Panc1 (cell line): ENCODE measurements at regions not wholly inside any gene's neighbourhood (a gene's known extent, or its start where the extent isn't known, plus 50 kb on each side); places are given as distances from the start of the nearest gene placed in this dataset.

Source experiments
- ATAC-seq: fragments of 200-7000 bp; cut with Tn5 transposase; 2 replicates; pipeline ENCODE4 v1.9.1; 2020; ENCODE audit warnings: mild to moderate bottlenecking, moderate library complexity
- BruUV-seq: library from RNA; stranded (reverse); fragments of 400-500 nt; replicated peaks from 2 replicates; lab custom pipeline; 2021; lab: Mats Ljungman, UMichigan
- CTCF ChIA-PET: fragments of 300-600 bp; sonication (Branson Sonifier 250); formaldehyde crosslinking; loops from one replicate; lab custom pipeline; 2022; ENCODE audit warnings: antibody characterized with exemption; lab: Charles Lee
- POLR2A ChIA-PET: fragments of 300-600 bp; sonication (Branson Sonifier 250); formaldehyde crosslinking; loops from one replicate; lab custom pipeline; 2022; ENCODE audit warnings: antibody characterized with exemption; lab: Charles Lee
- DNase-seq: peaks from one replicate; pipeline ENCODE4 v3.0.0-alpha.2; 2010; ENCODE audit warnings: low read depth, low spot score
- H3K27ac ChIP-seq: 2 replicates; pipeline ENCODE4 v1.5.1; 2011; ENCODE audit warnings: mild to moderate bottlenecking, low read length, inconsistent platforms
- H3K27me3 ChIP-seq: fragments of 200-500 bp; sonication (Bioruptor generic); 2 replicates; pipeline ENCODE4 v1.6.0; 2014; ENCODE audit warnings: low read length, inconsistent platforms; ENCODE audit not compliant: control insufficient read depth, insufficient read depth
- H3K36me3 ChIP-seq: fragments of 200-500 bp; sonication (Bioruptor generic); 2 replicates; pipeline ENCODE4 v1.5.1; 2014; ENCODE audit warnings: inconsistent platforms, mild to moderate bottlenecking, low read length, moderate library complexity; ENCODE audit not compliant: control insufficient read depth, insufficient read depth
- H3K4me1 ChIP-seq: 2 replicates; pipeline ENCODE4 v1.5.1; 2011; ENCODE audit warnings: inconsistent platforms, mild to moderate bottlenecking, low read length, moderate library complexity; ENCODE audit not compliant: control insufficient read depth, insufficient read depth
- H3K4me3 ChIP-seq, 2 experiments: 2 replicates each; pipeline ENCODE4 v1.5.1; 2011 to 2012; ENCODE audit warnings: low read depth in 2 of 2, low read length in 2 of 2, mild to moderate bottlenecking in 2 of 2, inconsistent platforms in 1 of 2, moderate library complexity in 1 of 2
- H3K9me3 ChIP-seq: fragments of 200-500 bp; sonication (Bioruptor generic); 2 replicates; pipeline ENCODE4 v1.5.1; 2014; ENCODE audit warnings: low read depth, mild to moderate bottlenecking, inconsistent platforms, low read length, moderate library complexity; ENCODE audit not compliant: control insufficient read depth, insufficient read depth
- CTCF ChIP-seq: fragments of 450-650 bp; IDR thresholded peaks from 2 replicates; pipeline ENCODE4 v1.5.1; 2017; ENCODE audit warnings: mild to moderate bottlenecking
- POLR2AphosphoS5 ChIP-seq: IDR thresholded peaks from 2 replicates; pipeline ENCODE4 v1.6.1; 2012; ENCODE audit warnings: mild to moderate bottlenecking, low read depth, low read length, moderate library complexity
- REST ChIP-seq, 2 experiments: IDR thresholded peaks; 2 replicates each; pipeline ENCODE4 v1.6.1; 2011 to 2012; ENCODE audit warnings: low read depth in 2 of 2, control low read depth in 1 of 2, low read length in 1 of 2, mild to moderate bottlenecking in 1 of 2, moderate library complexity in 1 of 2; ENCODE audit not compliant: insufficient read depth in 1 of 2
- SIN3A ChIP-seq: IDR thresholded peaks from 2 replicates; pipeline ENCODE4 v1.6.1; 2012; ENCODE audit warnings: low read depth, mild to moderate bottlenecking, low read length, moderate library complexity, borderline replicate concordance; ENCODE audit not compliant: insufficient read depth
- TCF7L2 ChIP-seq: IDR thresholded peaks from 2 replicates; pipeline ENCODE4 v1.6.1; 2011; ENCODE audit warnings: mild to moderate bottlenecking, low read depth, low read length, inconsistent platforms
- in situ Hi-C: cut with HindIII; loops from 2 replicates; pipeline ENCODE4 v1.10.0; 2016; ENCODE audit warnings: low sequenced_read_pairs, low pct_unique_long_range_greater_than_20kb
- intact Hi-C: fragments of 100-400 bp; cut with micrococcal nuclease; formaldehyde crosslinking; loops from one replicate; pipeline ENCODE4 v1.10.0; 2022; ENCODE audit not compliant: unreplicated experiment

GRCh38 chr1:189141056-189141455 lies 1336.6 kb downstream of the BRINP3 start:
- Histone ChIP-seq H3K36me3 (no peaks in the 10 kb centered on the region), H3K27me3 (no peaks in the 10 kb centered on the region), H3K4me1 (no peaks in the 10 kb centered on the region), H3K4me3 (no peak overlapping the region), H3K9me3 (no peaks in the 10 kb centered on the region), H3K27ac (no peak overlapping the region)
- TF ChIP-seq TCF7L2 (no peak), REST (IDR thresholded peaks at IDR 0.05; ENCODE audit: insufficient read depth in 1 of 2, low read depth in 2 of 2, low read length in 1 of 2) (no peak), POLR2AphosphoS5 (no peak), CTCF (no peak), SIN3A (no peak)
- ChIA-PET POLR2A (no interaction called here), CTCF (no interaction called here)
- in situ Hi-C loops: no loop called here
- intact Hi-C loops: no loop called here
- no peak for ATAC-seq
- no peak for DNase-seq
- BruUV-seq: no TSS peak

DNA sequence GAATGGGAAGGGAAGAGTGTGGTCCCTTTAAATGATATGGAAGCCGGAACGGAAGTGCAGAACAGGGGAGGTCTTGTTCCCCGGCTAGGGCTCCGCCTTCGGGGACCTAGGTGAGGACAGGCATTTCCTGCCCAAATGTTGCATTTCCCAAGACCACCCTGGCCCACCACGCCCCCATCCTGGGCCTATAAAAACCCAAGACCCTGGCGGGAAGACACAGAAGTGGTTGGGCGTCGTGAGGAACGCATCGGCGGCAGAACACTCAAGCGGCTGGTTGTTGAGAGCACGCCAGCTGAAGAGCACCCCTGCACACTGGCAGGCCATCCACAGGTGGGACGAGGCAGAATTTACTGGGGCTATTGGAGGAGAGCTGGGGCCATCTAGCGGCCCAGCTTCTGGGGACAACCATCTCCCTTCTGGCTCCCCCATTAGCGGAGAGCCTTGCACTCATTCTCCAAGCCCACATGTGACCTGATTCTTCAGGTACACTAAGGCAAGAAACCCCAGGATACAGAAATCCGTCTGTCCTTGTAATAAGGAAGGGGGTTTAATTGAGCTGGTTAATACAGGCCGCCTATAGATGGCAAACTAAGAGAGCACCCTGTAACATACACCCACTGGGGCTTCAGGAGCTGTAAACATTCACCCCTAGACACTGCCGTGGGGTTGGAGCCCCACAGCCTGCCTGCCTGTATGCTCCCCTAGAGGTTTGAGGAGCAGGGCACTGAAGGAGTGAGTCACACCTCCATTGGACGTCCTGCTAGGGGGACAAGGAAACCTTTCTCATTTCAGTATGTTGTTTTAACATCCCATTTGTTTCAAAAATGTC lies 1327.9 kb downstream of the BRINP3 start:
- TF ChIP-seq TCF7L2 (no peak), SIN3A (no peak), POLR2AphosphoS5 (no peak), CTCF (no peak), REST (IDR thresholded peaks at IDR 0.05; ENCODE audit: insufficient read depth in 1 of 2, low read depth in 2 of 2, low read length in 1 of 2) (no peak)
- no TSS peak for BruUV-seq
- Histone ChIP-seq H3K9me3 (no peaks in the 10 kb centered on the region), H3K4me3 (no peak overlapping the region), H3K27me3 (no peaks in the 10 kb centered on the region), H3K4me1 (no peaks in the 10 kb centered on the region), H3K27ac (no peak overlapping the region), H3K36me3 (no peaks in the 10 kb centered on the region)
- POLR2A ChIA-PET: no interaction called here
- CTCF ChIA-PET: no interaction called here
- DNase-seq (no peak), ATAC-seq (no peak)
- in situ Hi-C loops (no loop called here), intact Hi-C loops (no loop called here)
